ENCODE measurements at regions not wholly inside any gene's neighbourhood (a gene's known extent, or its start where the extent isn't known, plus 50 kb on each side); places are given as distances from the start of the nearest gene placed in this dataset.
A peak's percentile ranks its signal among the peaks of the same experiment; 100 is the strongest.

- H3K27ac ChIP-seq: peak overlapping the region; percentile 33 to 70 (median 48)
- H3K4me1 ChIP-seq: no peaks in the 10 kb centered on the region
- H3K36me3 ChIP-seq: no peaks in the 10 kb centered on the region
- no peak for TF ChIP-seq POLR2A (IDR thresholded peaks at IDR 0.05)
- TF ChIP-seq, protein P1, sequence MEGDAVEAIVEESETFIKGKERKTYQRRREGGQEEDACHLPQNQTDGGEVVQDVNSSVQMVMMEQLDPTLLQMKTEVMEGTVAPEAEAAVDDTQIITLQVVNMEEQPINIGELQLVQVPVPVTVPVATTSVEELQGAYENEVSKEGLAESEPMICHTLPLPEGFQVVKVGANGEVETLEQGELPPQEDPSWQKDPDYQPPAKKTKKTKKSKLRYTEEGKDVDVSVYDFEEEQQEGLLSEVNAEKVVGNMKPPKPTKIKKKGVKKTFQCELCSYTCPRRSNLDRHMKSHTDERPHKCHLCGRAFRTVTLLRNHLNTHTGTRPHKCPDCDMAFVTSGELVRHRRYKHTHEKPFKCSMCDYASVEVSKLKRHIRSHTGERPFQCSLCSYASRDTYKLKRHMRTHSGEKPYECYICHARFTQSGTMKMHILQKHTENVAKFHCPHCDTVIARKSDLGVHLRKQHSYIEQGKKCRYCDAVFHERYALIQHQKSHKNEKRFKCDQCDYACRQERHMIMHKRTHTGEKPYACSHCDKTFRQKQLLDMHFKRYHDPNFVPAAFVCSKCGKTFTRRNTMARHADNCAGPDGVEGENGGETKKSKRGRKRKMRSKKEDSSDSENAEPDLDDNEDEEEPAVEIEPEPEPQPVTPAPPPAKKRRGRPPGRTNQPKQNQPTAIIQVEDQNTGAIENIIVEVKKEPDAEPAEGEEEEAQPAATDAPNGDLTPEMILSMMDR (IDR thresholded peaks at IDR 0.05): no peak
- no peak for DNase-seq
- intact Hi-C loops (cut with DNase I): no loop called here
- H3K27me3 ChIP-seq: no peaks in the 10 kb centered on the region
- ATAC-seq: peak in 3 of 4 donors; percentile 14 to 61 (median 43)
- WGBS (ENCODE audit: insufficient coverage, low coverage, low lambda C conversion rate, missing lambda C conversion rate): 47% methylated on average over 7 of the region's 7 CpGs
- H3K4me3 ChIP-seq: no peak overlapping the region
- no peaks in the 10 kb centered on the region for H3K9me3 ChIP-seq
Observed at GRCh38 chr10:3452683-3453361, 280.2 kb upstream of the PITRM1 start.

DNA sequence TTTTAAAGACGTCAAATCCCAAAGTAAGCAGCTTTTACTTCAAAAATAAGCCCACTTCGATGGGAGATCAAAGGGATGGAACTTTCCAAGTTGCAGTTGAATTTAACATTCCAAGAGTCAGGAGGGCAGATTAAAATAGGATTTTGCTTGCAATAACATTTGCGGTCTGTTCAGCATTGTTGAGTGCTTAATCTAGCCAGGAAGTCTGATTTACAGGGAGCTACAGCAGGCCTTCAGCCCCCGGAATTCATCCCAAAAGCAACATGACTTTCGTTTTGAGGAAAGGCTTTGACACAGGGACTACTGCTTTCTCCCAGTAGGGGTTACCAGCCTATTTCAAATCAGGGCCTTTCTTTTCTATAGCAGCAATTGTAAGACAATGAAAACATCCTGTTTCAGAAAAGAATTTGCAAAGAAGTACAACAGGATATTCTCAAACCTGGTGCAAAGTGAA, 279.6 kb upstream of the PITRM1 start:
- Histone ChIP-seq H3K36me3 (no peaks in the 10 kb centered on the region), H3K9me3 (no peaks in the 10 kb centered on the region), H3K27ac (peak overlapping the region; percentile 33 to 70 (median 34)), H3K4me1 (no peaks in the 10 kb centered on the region), H3K27me3 (no peaks in the 10 kb centered on the region), H3K4me3 (no peak overlapping the region)
- DNase-seq: no peak
- TF ChIP-seq, protein P1 (IDR thresholded peaks at IDR 0.05): peak in 2 of 4 donors; percentile 11 to 26
- TF ChIP-seq POLR2A (IDR thresholded peaks at IDR 0.05): no peak
- WGBS (ENCODE audit: insufficient coverage, low coverage, low lambda C conversion rate, missing lambda C conversion rate): 36% methylated on average over 5 of the region's 5 CpGs
- ATAC-seq: peak; percentile 54 to 76 (median 68)
- intact Hi-C loops (cut with DNase I): no loop called here

DNA sequence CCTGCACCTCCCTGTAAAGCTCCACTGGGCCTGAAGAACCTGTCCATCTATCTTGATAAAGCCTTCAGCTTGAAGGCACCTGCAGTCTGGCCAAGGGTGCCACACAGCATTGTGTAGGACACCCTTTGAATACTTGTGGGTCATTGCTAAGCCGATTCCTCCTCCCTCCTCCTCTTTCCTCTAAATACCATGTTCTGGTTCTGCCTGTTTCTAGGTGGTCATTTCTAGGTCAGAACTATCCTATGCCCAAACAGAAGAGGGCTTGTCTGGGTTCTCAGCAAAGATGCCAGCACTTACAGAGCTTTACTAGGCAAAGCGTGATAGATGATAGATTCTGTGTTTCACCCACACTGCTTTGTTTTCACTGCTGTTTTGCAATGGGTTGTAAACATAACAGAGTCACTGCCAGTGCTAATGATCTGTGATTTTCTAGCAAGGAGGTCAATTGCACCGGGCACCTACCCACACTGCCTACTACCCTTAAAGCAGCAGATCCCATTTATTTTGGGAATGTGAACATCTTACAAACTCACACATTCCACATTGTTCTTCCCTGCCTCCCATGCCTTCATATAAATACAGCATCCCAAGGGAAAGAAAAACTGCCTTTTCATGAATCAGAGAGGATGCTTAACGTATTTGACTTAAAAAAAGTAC, 279.1 kb upstream of the PITRM1 start:
- TF ChIP-seq POLR2A (IDR thresholded peaks at IDR 0.05): no peak
- TF ChIP-seq, protein P1 (IDR thresholded peaks at IDR 0.05): no peak
- no peaks in the 10 kb centered on the region for H3K4me1 ChIP-seq
- peak in 2 of 4 donors; percentile 38 to 74 for ATAC-seq
- H3K36me3 ChIP-seq: no peaks in the 10 kb centered on the region
- no peaks in the 10 kb centered on the region for H3K9me3 ChIP-seq
- H3K27ac ChIP-seq: peak overlapping the region; percentile 3 to 70 (median 34)
- no peak for DNase-seq
- intact Hi-C loops (cut with DNase I): no loop called here
- H3K4me3 ChIP-seq: no peak overlapping the region
- WGBS (ENCODE audit: insufficient coverage, low coverage, low lambda C conversion rate, missing lambda C conversion rate): 32% methylated on average over 4 of the region's 4 CpGs
- no peaks in the 10 kb centered on the region for H3K27me3 ChIP-seq

- DNase-seq: no peak
- no peaks in the 10 kb centered on the region for H3K27me3 ChIP-seq
- H3K9me3 ChIP-seq: no peaks in the 10 kb centered on the region
- intact Hi-C loops (cut with DNase I): no loop called here
- TF ChIP-seq POLR2A (IDR thresholded peaks at IDR 0.05): no peak
- TF ChIP-seq, protein P1 (IDR thresholded peaks at IDR 0.05): no peak
- H3K36me3 ChIP-seq: no peaks in the 10 kb centered on the region
- H3K27ac ChIP-seq: no peak overlapping the region
- 79% methylated on average over 4 of the region's 4 CpGs for WGBS (ENCODE audit: insufficient coverage, low coverage, low lambda C conversion rate, missing lambda C conversion rate)
- H3K4me1 ChIP-seq: no peaks in the 10 kb centered on the region
- no peak for ATAC-seq
- no peak overlapping the region for H3K4me3 ChIP-seq
Observed at GRCh38 chr10:3446221-3446620, 273.6 kb upstream of the PITRM1 start.

Measured in right lobe of liver (tissue), 6 donors.